ENCODE measurements at regions not wholly inside any gene's neighbourhood (a gene's known extent, or its start where the extent isn't known, plus 50 kb on each side); places are given as distances from the start of the nearest gene placed in this dataset.

GRCh38 chrX:57737881-57738280 is 57.8 kb upstream of the NLRP2B start:
- no peak for TF ChIP-seq EZH2 (IDR thresholded peaks at IDR 0.05; ENCODE audit: insufficient read depth, poor library complexity, severe bottlenecking)
- TF ChIP-seq EZH2phosphoT487 (IDR thresholded peaks at IDR 0.05; ENCODE audit: insufficient read depth, low read depth), result no peak
